Epithelial cell of esophagus (primary cell): ENCODE measurements at regions not wholly inside any gene's neighbourhood (a gene's known extent, or its start where the extent isn't known, plus 50 kb on each side); places are given as distances from the start of the nearest gene placed in this dataset.

Source experiments
- DNase-seq: peaks from one replicate; pipeline ENCODE4 v3.0.0; 2010; ENCODE audit warnings: low read depth
- H3K4me3 ChIP-seq: 2 replicates; pipeline ENCODE4 v1.5.1; 2011; ENCODE audit warnings: mild to moderate bottlenecking, low read length, control low read depth
- TF ChIP-seq, protein P1 (sequence below): IDR thresholded peaks from 2 replicates; pipeline ENCODE4 v1.5.1; 2011; ENCODE audit warnings: low read depth, mild to moderate bottlenecking, low read length, control low read depth, inconsistent platforms; ENCODE audit not compliant: insufficient read depth; ENCODE audit errors: missing control alignments

DNA sequence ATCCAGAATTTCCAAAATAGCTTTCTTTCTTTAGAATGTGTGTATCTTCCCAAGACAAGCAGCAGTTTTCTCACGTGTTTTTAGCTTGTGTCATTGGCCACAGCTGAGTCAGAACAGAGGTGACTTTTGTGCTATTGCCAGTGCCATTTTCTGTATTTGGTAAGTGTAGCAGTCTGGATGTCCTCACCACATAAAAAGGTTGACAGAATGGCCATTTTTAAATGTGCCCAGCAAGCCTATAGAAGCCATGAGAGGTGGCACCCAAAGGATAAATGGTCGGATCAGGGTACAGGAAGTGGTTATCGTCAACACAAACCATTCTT, 269.5 kb upstream of the HSF2 start:
- no peak for DNase-seq
- TF ChIP-seq, protein P1, sequence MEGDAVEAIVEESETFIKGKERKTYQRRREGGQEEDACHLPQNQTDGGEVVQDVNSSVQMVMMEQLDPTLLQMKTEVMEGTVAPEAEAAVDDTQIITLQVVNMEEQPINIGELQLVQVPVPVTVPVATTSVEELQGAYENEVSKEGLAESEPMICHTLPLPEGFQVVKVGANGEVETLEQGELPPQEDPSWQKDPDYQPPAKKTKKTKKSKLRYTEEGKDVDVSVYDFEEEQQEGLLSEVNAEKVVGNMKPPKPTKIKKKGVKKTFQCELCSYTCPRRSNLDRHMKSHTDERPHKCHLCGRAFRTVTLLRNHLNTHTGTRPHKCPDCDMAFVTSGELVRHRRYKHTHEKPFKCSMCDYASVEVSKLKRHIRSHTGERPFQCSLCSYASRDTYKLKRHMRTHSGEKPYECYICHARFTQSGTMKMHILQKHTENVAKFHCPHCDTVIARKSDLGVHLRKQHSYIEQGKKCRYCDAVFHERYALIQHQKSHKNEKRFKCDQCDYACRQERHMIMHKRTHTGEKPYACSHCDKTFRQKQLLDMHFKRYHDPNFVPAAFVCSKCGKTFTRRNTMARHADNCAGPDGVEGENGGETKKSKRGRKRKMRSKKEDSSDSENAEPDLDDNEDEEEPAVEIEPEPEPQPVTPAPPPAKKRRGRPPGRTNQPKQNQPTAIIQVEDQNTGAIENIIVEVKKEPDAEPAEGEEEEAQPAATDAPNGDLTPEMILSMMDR = no peak
- H3K4me3 ChIP-seq = no peak overlapping the region

DNA sequence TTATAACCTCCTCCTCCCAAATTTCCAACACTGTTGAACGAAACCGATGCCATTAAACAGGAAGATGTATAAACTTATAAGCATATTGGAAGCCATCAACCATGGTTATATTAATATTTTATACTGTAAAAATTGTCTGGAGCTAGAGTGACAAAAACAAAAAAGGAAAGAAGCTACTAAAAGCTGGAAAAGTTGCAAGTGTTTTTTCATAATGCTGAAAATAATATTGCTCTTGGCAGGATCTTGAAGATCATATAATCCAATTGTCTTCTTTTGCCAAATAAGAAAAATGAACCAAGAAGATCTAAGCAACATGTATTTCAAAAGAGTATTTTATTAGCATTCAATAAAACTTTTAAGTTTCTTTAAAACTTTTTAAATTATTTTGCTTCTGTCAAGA, 268.9 kb upstream of the HSF2 start:
- no peak for DNase-seq
- TF ChIP-seq, protein P1 = no peak
- H3K4me3 ChIP-seq = no peak overlapping the region

DNA sequence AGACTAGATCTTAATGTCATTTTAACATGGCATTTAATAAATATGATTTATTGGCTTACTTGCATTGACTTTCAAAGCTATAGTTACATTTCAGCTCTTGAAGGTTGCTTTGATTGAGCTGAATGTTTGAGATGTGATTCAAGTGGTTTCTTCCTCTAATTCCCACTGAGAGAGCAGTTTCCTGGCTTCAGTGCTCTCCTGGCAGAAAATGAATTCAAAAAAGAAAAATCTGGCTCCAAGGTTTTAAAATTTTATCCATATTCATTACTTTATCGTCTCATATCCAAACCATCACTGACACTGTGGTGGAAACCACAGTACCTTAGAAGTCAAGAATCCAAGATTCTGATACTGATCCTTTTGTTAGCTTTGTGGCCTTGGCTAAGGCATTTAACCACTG, 263.1 kb upstream of the HSF2 start:
- DNase-seq = no peak
- TF ChIP-seq, protein P1 = no peak
- no peak overlapping the region for H3K4me3 ChIP-seq

DNA sequence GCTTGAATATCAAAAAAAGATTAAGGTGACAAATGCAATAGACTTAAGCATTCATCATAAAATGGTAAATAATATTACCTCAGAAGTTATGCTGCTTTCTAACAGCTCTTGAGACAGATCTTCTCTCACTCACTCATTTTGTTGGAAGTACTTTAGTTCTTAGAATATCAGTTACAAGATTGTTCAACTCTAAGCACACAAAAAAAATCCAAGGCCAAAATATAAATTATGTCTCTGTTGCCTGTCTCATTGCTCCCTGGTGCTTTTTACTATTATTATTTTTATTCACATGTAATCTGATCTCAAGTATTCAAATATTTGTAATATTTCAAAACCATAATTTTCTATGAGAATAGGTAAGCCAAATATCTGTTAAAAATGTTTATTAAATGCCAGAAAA, 259.4 kb upstream of the HSF2 start:
- TF ChIP-seq, protein P1 = no peak
- DNase-seq = no peak
- H3K4me3 ChIP-seq = no peak overlapping the region

DNA sequence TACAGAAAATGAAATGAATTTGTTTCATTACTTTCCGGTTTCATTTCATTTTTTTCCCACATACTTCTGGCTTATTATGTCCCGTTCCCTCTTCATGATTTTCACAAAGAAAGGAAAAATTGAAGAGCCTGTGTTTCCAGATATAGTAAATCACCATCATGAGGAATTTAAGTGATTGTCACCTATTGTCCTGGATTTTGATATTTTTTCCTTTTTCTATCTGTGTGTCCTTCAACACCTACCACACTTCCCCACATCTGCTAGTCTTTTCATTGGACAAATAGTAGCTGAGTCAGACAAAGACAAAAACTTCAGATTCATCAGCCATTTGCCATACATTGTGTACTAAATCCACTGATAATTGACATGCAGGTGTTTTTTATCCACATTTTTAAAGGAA, 258.2 kb upstream of the HSF2 start:
- TF ChIP-seq, protein P1 = no peak
- DNase-seq = no peak
- no peak overlapping the region for H3K4me3 ChIP-seq

DNA sequence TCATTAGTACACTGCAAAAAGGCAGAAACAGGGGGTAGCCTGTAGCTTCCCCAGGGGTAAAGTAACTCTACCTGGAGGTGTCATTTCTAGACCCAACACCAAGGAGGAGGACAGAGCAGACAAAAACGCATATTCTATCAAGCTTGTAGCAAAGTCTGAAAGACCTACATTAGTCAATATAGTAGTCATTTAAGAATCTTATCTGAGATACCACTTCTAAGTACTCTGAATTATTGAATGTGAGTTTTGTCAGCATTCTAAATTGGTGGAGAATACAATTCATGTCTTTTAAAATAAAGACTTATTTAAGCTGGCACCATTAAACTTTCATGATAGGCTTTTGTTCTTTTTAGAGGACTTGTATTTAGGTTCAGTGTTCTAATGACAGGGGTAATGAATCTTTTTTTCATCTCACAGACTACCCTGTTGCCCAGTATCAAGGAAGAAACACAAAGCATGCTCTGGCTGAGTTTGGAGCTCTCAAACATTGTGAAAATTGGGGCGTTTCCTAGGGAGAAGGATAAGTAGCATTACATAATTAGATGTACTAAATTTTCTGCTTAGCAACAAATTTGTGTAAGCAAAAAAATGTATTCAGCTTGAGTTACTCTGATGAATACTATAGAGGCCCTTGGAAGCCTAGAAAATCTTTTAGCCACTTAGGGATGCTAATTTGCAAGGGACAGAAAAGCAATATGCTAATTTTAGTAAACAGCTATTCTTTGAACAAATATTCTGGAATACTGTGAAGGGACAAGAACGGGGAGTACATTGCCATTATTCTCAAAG, 255.4 kb upstream of the HSF2 start:
- DNase-seq = no peak
- H3K4me3 ChIP-seq = no peak overlapping the region
- TF ChIP-seq, protein P1 = no peak

DNA sequence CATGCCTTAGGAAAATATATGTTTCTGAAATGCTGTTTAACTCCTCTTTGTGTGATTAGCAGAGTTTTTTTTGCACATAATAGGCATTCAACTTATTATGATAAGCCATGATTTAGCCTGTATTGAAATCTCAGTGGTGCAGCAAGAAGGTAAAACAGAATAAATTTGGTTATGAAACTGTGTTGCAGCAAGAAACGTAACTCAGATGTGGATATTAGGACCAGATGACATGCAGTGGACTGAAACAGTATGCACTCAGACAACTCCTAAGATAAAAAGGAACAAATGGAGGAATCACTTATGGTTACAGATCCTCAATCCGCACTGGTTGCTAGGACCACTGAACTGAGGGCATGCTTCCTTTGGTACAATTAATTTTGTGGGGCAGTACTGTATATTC, 254.2 kb upstream of the HSF2 start:
- H3K4me3 ChIP-seq = no peak overlapping the region
- TF ChIP-seq, protein P1 = no peak
- DNase-seq = no peak
